HepG2 (cell line): ENCODE measurements at regions not wholly inside any gene's neighbourhood (a gene's known extent, or its start where the extent isn't known, plus 50 kb on each side); places are given as distances from the start of the nearest gene placed in this dataset.

Experiments
- EHMT2 ChIP-seq: fragments of 200-600 bp; sonication (generic); IDR thresholded peaks from 2 replicates; pipeline ENCODE4 v1.7.0; 2017; ENCODE audit warnings: antibody characterized with exemption, low read depth, low read length, borderline replicate concordance
- NR1H2 ChIP-seq: sonication (generic); formaldehyde crosslinking; IDR thresholded peaks from 2 replicates; pipeline ENCODE4 v1.8.1; 2022; ENCODE audit warnings: low read depth, missing genetic modification reagents, borderline replicate concordance
- TSC22D2 ChIP-seq: sonication (generic); formaldehyde crosslinking; IDR thresholded peaks from 2 replicates; pipeline ENCODE4 v1.5.1; 2020; ENCODE audit warnings: missing genetic modification reagents, mild to moderate bottlenecking, borderline replicate concordance
- ZBTB33 ChIP-seq: sonication (generic); formaldehyde crosslinking; IDR thresholded peaks from 2 replicates; pipeline ENCODE4 v1.4.0; 2020; ENCODE audit warnings: missing genetic modification reagents
- ZKSCAN1 ChIP-seq: fragments of 150-350 bp; IDR thresholded peaks from 2 replicates; pipeline ENCODE4 v1.6.1; 2014; ENCODE audit warnings: low read length
- ZNF749 ChIP-seq: sonication (generic); formaldehyde crosslinking; IDR thresholded peaks from 2 replicates; pipeline ENCODE4 v1.8.0; 2022; ENCODE audit warnings: mild to moderate bottlenecking, missing genetic modification reagents, moderate library complexity, borderline replicate concordance
- TF ChIP-seq, protein P1 (sequence below): sonication (generic); formaldehyde crosslinking; IDR thresholded peaks from 2 replicates; pipeline ENCODE4 v1.5.0; 2020; ENCODE audit warnings: mild to moderate bottlenecking, missing genetic modification reagents, moderate library complexity

- no peak for TF ChIP-seq ZBTB33 (CRISPR knock-in tag)
- no peak for TF ChIP-seq ZNF749 (CRISPR knock-in tag)
- no peak for TF ChIP-seq NR1H2 (CRISPR knock-in tag)
- TF ChIP-seq, protein P1, sequence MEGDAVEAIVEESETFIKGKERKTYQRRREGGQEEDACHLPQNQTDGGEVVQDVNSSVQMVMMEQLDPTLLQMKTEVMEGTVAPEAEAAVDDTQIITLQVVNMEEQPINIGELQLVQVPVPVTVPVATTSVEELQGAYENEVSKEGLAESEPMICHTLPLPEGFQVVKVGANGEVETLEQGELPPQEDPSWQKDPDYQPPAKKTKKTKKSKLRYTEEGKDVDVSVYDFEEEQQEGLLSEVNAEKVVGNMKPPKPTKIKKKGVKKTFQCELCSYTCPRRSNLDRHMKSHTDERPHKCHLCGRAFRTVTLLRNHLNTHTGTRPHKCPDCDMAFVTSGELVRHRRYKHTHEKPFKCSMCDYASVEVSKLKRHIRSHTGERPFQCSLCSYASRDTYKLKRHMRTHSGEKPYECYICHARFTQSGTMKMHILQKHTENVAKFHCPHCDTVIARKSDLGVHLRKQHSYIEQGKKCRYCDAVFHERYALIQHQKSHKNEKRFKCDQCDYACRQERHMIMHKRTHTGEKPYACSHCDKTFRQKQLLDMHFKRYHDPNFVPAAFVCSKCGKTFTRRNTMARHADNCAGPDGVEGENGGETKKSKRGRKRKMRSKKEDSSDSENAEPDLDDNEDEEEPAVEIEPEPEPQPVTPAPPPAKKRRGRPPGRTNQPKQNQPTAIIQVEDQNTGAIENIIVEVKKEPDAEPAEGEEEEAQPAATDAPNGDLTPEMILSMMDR (CRISPR knock-in tag) = no peak
- no peak for TF ChIP-seq ZKSCAN1
- no peak for TF ChIP-seq EHMT2
- TF ChIP-seq TSC22D2 (CRISPR knock-in tag) = no peak
Measured at GRCh38 chr1:187958207-187958606, 1129.5 kb downstream of the PLA2G4A start.
